Muscle layer of colon (tissue), 2 donors: ENCODE measurements at regions not wholly inside any gene's neighbourhood (a gene's known extent, or its start where the extent isn't known, plus 50 kb on each side); places are given as distances from the start of the nearest gene placed in this dataset.

Experiments
- H3K27ac ChIP-seq: one replicate; pipeline ENCODE4 v1.7.0; 2013; ENCODE audit warnings: low read depth, mild to moderate bottlenecking, low read length, moderate library complexity
- H3K27me3 ChIP-seq, 2 donors: one replicate each; pipeline ENCODE4 v1.7.0; 2013; ENCODE audit warnings: low read length in 2 of 2, mild to moderate bottlenecking in 2 of 2; ENCODE audit not compliant: insufficient read depth in 2 of 2, control insufficient read depth in 1 of 2
- H3K36me3 ChIP-seq: one replicate; pipeline ENCODE4 v1.7.0; 2013; ENCODE audit warnings: mild to moderate bottlenecking, low read length; ENCODE audit not compliant: insufficient read depth
- H3K4me1 ChIP-seq: one replicate; pipeline ENCODE4 v1.7.0; 2013; ENCODE audit warnings: mild to moderate bottlenecking, low read length; ENCODE audit not compliant: insufficient read depth
- H3K4me3 ChIP-seq, 2 donors: one replicate each; pipeline ENCODE4 v1.7.0; 2013; ENCODE audit warnings: low read length in 2 of 2, low read depth in 1 of 2, mild to moderate bottlenecking in 1 of 2, moderate library complexity in 1 of 2
- H3K9ac ChIP-seq: one replicate; pipeline ENCODE4 v1.7.0; 2013; ENCODE audit warnings: low read length
- H3K9me3 ChIP-seq: one replicate; pipeline ENCODE4 v1.7.0; 2013; ENCODE audit warnings: mild to moderate bottlenecking, low read length
- donor health status: abdominal sarcoma.
- donor health status: Adenocarcinoma of cecum.

- H3K36me3 ChIP-seq = no peaks in the 10 kb centered on the region
- H3K4me3 ChIP-seq = no peak overlapping the region
- peaks cover 0 to 9% of the 10 kb centered on the region in 2 donors for H3K27me3 ChIP-seq
- H3K27ac ChIP-seq = no peak overlapping the region
- no peaks in the 10 kb centered on the region for H3K4me1 ChIP-seq
- no peaks in the 10 kb centered on the region for H3K9me3 ChIP-seq
- no peak overlapping the region for H3K9ac ChIP-seq
Measured at GRCh38 chrX:38856670-38857265, 55.5 kb downstream of the MID1IP1 start.

- Histone ChIP-seq H3K27ac (no peak overlapping the region), H3K9me3 (no peaks in the 10 kb centered on the region), H3K4me3 (no peak overlapping the region), H3K27me3 (peaks cover 0 to 5% of the 10 kb centered on the region in 2 donors), H3K36me3 (no peaks in the 10 kb centered on the region), H3K4me1 (no peaks in the 10 kb centered on the region), H3K9ac (no peak overlapping the region)
Measured at GRCh38 chrX:38857736-38858523, 56.7 kb downstream of the MID1IP1 start.

GRCh38 chrX:38859602-38860001 is 58.3 kb downstream of the MID1IP1 start:
- H3K27me3 ChIP-seq = peaks cover 0 to 5% of the 10 kb centered on the region in 2 donors
- no peak overlapping the region for H3K27ac ChIP-seq
- H3K4me3 ChIP-seq = no peak overlapping the region
- H3K4me1 ChIP-seq = no peaks in the 10 kb centered on the region
- H3K9me3 ChIP-seq = no peaks in the 10 kb centered on the region
- no peak overlapping the region for H3K9ac ChIP-seq
- H3K36me3 ChIP-seq = no peaks in the 10 kb centered on the region

GRCh38 chrX:38860106-38861013 is 59.1 kb downstream of the MID1IP1 start:
- Histone ChIP-seq H3K36me3 (no peaks in the 10 kb centered on the region), H3K4me1 (no peaks in the 10 kb centered on the region), H3K4me3 (no peak overlapping the region), H3K9ac (no peak overlapping the region), H3K9me3 (no peaks in the 10 kb centered on the region), H3K27me3 (no peaks in the 10 kb centered on the region), H3K27ac (no peak overlapping the region)

- Histone ChIP-seq H3K4me3 (no peak overlapping the region), H3K36me3 (no peaks in the 10 kb centered on the region), H3K9ac (no peak overlapping the region), H3K27ac (no peak overlapping the region), H3K4me1 (no peaks in the 10 kb centered on the region), H3K27me3 (no peaks in the 10 kb centered on the region), H3K9me3 (no peaks in the 10 kb centered on the region)
Measured at GRCh38 chrX:38861489-38861888, 60.2 kb downstream of the MID1IP1 start.

- Histone ChIP-seq H3K9ac (no peak overlapping the region), H3K4me3 (no peak overlapping the region), H3K4me1 (no peaks in the 10 kb centered on the region), H3K36me3 (no peaks in the 10 kb centered on the region), H3K27me3 (no peaks in the 10 kb centered on the region), H3K27ac (no peak overlapping the region), H3K9me3 (no peaks in the 10 kb centered on the region)
Measured at GRCh38 chrX:38862100-38862499, 60.8 kb downstream of the MID1IP1 start.

- Histone ChIP-seq H3K9ac (no peak overlapping the region), H3K27ac (no peak overlapping the region), H3K36me3 (no peaks in the 10 kb centered on the region), H3K27me3 (no peaks in the 10 kb centered on the region), H3K9me3 (no peaks in the 10 kb centered on the region), H3K4me1 (no peaks in the 10 kb centered on the region), H3K4me3 (no peak overlapping the region)
Measured at GRCh38 chrX:38864165-38864564, 62.9 kb downstream of the MID1IP1 start.

GRCh38 chrX:38868321-38868720 is 67.1 kb downstream of the MID1IP1 start:
- no peaks in the 10 kb centered on the region for H3K4me1 ChIP-seq
- H3K9me3 ChIP-seq = no peaks in the 10 kb centered on the region
- no peaks in the 10 kb centered on the region for H3K27me3 ChIP-seq
- no peak overlapping the region for H3K27ac ChIP-seq
- H3K4me3 ChIP-seq = no peak overlapping the region
- H3K36me3 ChIP-seq = no peaks in the 10 kb centered on the region
- H3K9ac ChIP-seq = no peak overlapping the region

GRCh38 chrX:38868941-38869401 is 67.7 kb downstream of the MID1IP1 start:
- Histone ChIP-seq H3K9ac (no peak overlapping the region), H3K27ac (no peak overlapping the region), H3K4me3 (no peak overlapping the region), H3K36me3 (no peaks in the 10 kb centered on the region), H3K9me3 (no peaks in the 10 kb centered on the region), H3K4me1 (no peaks in the 10 kb centered on the region), H3K27me3 (no peaks in the 10 kb centered on the region)

- Histone ChIP-seq H3K27ac (no peak overlapping the region), H3K9me3 (no peaks in the 10 kb centered on the region), H3K27me3 (no peaks in the 10 kb centered on the region), H3K4me1 (no peaks in the 10 kb centered on the region), H3K4me3 (no peak overlapping the region), H3K36me3 (no peaks in the 10 kb centered on the region), H3K9ac (no peak overlapping the region)
Measured at GRCh38 chrX:38870361-38870895, 69.2 kb downstream of the MID1IP1 start.
